ENCODE measurements at regions not wholly inside any gene's neighbourhood (a gene's known extent, or its start where the extent isn't known, plus 50 kb on each side); places are given as distances from the start of the nearest gene placed in this dataset.
"Not testable (repeated sequence)": the region's sequence is repeated elsewhere in the genome, so short reads cannot be mapped to it uniquely, and the experiment has no call there.

- DNase-seq = peak; percentile 85
These were observed 195.8 kb upstream of the ZNF184 start for GRCh38 chr6:27668442-27669294.

GRCh38 chr6:27667657-27668441 is 194.9 kb upstream of the ZNF184 start:
- DNase-seq = no peak

- DNase-seq = no peak
These were observed 194.2 kb upstream of the ZNF184 start for GRCh38 chr6:27667016-27667656.

- no peak for DNase-seq
These were observed 189.9 kb upstream of the ZNF184 start for GRCh38 chr6:27662769-27663168.

- not testable (repeated sequence) for DNase-seq
These were observed 189.3 kb upstream of the ZNF184 start for GRCh38 chr6:27662212-27662611.

- not testable (repeated sequence) for DNase-seq
These were observed 180.4 kb upstream of the ZNF184 start for GRCh38 chr6:27653143-27653825.

GRCh38 chr6:27651371-27651732 is 178.4 kb upstream of the ZNF184 start:
- DNase-seq = peak; percentile 24

- DNase-seq = peak; percentile 82
These were observed 177.9 kb upstream of the ZNF184 start for GRCh38 chr6:27650620-27651370.

- no peak for DNase-seq
These were observed 171.6 kb upstream of the ZNF184 start for GRCh38 chr6:27644528-27644927.

- no peak for DNase-seq
These were observed 170.0 kb upstream of the ZNF184 start for GRCh38 chr6:27642744-27643456.

GRCh38 chr6:27635886-27636285 is 163.0 kb upstream of the ZNF184 start:
- not testable (repeated sequence) for DNase-seq

GRCh38 chr6:27633221-27633688 is 160.3 kb upstream of the ZNF184 start:
- DNase-seq = not testable (repeated sequence)

- DNase-seq = no peak
These were observed 158.7 kb upstream of the ZNF184 start for GRCh38 chr6:27631609-27631916.

- DNase-seq = peak; percentile 75
These were observed 158.1 kb upstream of the ZNF184 start for GRCh38 chr6:27630727-27631608.

GRCh38 chr6:27624694-27625262 is 151.9 kb upstream of the ZNF184 start:
- no peak for DNase-seq

GRCh38 chr6:27623103-27623502 is 150.2 kb upstream of the ZNF184 start:
- no peak for DNase-seq

- DNase-seq = no peak
These were observed 146.5 kb upstream of the ZNF184 start for GRCh38 chr6:27619436-27619835.

GRCh38 chr6:27617700-27618689 is 145.1 kb upstream of the ZNF184 start:
- DNase-seq = no peak

All from NCI-H146 (cell line).